ENCODE measurements at regions not wholly inside any gene's neighbourhood (a gene's known extent, or its start where the extent isn't known, plus 50 kb on each side); places are given as distances from the start of the nearest gene placed in this dataset.
A peak's percentile ranks its signal among the peaks of the same experiment; 100 is the strongest.

DNA sequence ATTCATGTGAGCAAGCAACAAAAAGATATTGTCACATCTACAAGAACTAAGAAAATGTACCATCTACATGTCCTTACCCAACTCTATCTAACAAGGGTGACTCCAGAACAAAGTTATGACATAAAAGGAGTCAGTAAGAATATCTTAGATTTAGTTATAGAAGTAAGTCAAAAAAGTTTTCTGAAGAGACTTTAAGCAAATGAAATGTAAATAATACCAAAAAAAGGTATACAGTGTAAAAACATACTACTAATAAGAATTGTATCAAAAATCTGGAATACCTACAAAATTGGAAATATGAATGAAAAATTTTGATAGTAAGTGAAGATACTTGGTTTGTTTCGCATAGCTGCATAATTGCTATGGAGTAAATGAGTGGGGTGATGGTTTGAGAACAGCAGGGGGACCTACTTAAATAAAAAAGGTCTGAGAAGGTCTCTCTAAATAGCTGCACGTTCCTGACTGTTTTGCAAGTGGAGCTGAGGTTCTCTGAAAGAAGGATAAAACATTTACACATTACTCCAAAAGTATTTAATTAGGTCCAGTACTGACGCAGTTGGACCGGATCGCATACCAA, 51.0 kb upstream of the ENPP6 start:
- TF ChIP-seq, protein P1, sequence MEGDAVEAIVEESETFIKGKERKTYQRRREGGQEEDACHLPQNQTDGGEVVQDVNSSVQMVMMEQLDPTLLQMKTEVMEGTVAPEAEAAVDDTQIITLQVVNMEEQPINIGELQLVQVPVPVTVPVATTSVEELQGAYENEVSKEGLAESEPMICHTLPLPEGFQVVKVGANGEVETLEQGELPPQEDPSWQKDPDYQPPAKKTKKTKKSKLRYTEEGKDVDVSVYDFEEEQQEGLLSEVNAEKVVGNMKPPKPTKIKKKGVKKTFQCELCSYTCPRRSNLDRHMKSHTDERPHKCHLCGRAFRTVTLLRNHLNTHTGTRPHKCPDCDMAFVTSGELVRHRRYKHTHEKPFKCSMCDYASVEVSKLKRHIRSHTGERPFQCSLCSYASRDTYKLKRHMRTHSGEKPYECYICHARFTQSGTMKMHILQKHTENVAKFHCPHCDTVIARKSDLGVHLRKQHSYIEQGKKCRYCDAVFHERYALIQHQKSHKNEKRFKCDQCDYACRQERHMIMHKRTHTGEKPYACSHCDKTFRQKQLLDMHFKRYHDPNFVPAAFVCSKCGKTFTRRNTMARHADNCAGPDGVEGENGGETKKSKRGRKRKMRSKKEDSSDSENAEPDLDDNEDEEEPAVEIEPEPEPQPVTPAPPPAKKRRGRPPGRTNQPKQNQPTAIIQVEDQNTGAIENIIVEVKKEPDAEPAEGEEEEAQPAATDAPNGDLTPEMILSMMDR (conservative IDR thresholded peaks at IDR 0.05; ENCODE audit: low read length), result peak; percentile 64
- TF ChIP-seq EZH2phosphoT487 (IDR thresholded peaks at IDR 0.05; ENCODE audit: borderline replicate concordance), result no peak

All from Loucy (cell line).